SH-SY5Y (cell line): ENCODE measurements at regions not wholly inside any gene's neighbourhood (a gene's known extent, or its start where the extent isn't known, plus 50 kb on each side); places are given as distances from the start of the nearest gene placed in this dataset.

Source experiments
- GATA2 ChIP-seq: IDR thresholded peaks from 2 replicates; pipeline ENCODE4 v1.6.1; 2011; ENCODE audit warnings: mild to moderate bottlenecking, low read depth, low read length
- GATA3 ChIP-seq: IDR thresholded peaks from 2 replicates; pipeline ENCODE4 v1.6.1; 2011; ENCODE audit warnings: low read depth, mild to moderate bottlenecking, low read length, moderate library complexity

GRCh38 chr3:107910713-107911259 is 180.0 kb downstream of the CD47 start:
- no peak for TF ChIP-seq GATA3
- TF ChIP-seq GATA2, result no peak

DNA sequence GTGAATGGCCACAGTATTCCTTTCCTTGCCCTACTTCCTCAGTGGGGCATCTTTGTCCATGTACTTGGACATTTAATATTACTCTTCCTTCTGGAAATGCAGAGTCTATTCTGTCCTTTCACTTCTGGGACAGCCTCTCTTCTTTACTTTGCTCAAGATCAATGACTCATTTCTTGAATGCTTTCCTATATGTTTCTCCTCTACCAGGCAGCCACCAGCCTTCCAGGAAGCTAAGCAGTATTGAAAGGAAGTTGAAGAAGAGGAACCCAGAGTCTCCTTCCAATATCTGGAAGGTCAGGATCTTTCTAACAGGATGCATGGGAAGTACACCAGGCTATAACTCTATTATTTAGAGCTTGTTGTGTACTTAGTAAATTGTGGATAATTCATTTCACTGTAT is 182.8 kb downstream of the CD47 start:
- TF ChIP-seq GATA2 (no peak), GATA3 (no peak)

DNA sequence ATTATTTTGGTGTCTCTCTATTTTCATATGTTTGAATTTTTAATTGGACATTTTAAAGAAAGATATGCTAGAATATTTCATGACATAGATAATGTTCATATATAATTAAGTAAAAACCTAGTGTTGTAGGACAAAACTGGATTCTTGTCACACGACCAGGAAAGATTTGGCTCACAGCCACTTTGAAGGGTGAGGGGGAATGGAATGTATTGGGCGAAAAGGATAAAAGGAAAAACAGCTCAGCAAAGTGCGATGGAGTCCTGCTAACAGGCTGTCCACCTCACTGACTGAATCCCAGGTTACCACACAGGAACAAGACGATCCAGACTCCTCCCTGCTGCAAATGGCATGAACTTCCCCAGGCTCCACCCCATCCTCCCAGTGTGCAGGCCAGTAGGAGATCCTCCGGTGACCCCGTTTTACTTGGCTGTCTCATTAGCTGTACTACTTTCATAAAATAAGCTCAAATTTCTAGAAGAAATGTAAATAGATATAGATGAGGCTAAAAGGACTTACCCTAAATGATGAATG is 186.2 kb downstream of the CD47 start:
- TF ChIP-seq GATA3 (no peak), GATA2 (no peak)

DNA sequence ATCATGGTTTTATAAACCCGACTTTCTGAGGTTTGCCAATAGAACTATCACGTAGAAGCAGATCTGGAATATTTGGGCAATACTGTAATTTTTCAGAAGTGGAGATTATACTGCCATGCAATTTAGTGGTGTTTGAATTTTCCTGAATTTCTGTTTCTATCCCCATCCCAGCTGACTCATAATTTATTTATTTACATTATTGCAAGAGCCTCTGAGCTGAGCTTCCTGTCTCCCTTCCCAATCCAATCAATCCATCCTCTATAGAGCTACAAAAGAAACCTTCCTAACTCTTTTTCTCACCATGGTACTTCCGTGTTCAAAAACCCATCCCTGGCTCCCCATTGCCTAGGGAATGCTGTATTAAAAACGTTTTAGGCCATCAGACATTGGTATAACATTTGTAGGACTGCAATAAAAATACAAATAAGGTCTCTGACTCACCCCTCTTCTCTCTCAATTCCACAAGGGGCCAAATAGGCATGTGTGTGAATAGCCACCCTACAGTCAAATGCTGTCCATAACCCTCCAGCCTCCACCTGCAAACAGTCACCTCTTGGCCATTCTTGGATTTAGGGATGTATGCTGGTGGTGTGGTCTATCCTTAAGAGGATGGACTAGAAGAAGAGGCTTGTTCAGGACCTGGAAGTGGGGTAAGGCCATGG is 190.7 kb downstream of the CD47 start:
- TF ChIP-seq GATA3 (no peak), GATA2 (no peak)

GRCh38 chr3:107897471-107898061 is 193.3 kb downstream of the CD47 start:
- no peak for TF ChIP-seq GATA3
- no peak for TF ChIP-seq GATA2

GRCh38 chr3:107894998-107895397 is 195.8 kb downstream of the CD47 start:
- TF ChIP-seq GATA2 (no peak), GATA3 (no peak)

DNA sequence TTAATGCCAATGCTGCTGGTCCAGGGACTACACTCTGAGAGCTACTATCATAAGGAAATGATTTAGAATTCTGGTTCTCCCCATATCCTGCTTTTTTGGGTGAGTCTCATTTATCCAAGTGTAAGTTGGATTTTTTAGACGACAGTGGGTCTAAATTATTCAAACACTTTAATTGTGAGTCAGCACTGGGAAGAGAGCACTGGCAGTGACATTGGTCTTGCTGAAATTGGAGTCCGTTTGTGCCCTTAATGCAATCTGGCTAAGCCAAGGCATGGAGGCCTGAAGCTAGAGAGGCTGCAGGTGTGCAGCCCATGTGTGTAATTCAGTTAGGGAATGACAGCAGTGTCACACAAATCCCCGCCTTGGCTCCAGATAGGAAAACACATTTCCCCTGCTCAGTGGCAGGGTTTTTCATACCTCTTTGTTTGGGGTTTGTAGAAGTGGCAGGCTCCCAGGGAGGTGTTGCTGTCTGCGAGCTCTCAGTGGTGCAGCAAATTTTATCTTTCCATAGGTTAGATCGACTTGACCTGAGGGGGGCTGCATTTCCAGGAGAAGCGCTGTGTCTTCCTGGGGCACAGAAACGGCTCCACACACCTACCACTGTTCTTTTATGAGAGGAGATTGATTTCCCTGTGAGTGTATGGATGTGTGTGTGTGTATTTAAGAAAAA is 197.7 kb downstream of the CD47 start:
- TF ChIP-seq GATA2 (no peak), GATA3 (no peak)

- no peak for TF ChIP-seq GATA3
- no peak for TF ChIP-seq GATA2
Observed at GRCh38 chr3:107884719-107885460, 205.9 kb downstream of the CD47 start.

- TF ChIP-seq GATA2, result no peak
- TF ChIP-seq GATA3, result no peak
Observed at GRCh38 chr3:107884028-107884427, 206.8 kb downstream of the CD47 start.

- TF ChIP-seq GATA2, result no peak
Observed at GRCh38 chr3:107882881-107883280, 207.9 kb downstream of the CD47 start.

GRCh38 chr3:107882261-107882660 is 208.6 kb downstream of the CD47 start:
- TF ChIP-seq GATA3, result no peak
- TF ChIP-seq GATA2, result no peak

GRCh38 chr3:107881509-107881908 is 209.3 kb downstream of the CD47 start:
- no peak for TF ChIP-seq GATA2
- TF ChIP-seq GATA3, result no peak

DNA sequence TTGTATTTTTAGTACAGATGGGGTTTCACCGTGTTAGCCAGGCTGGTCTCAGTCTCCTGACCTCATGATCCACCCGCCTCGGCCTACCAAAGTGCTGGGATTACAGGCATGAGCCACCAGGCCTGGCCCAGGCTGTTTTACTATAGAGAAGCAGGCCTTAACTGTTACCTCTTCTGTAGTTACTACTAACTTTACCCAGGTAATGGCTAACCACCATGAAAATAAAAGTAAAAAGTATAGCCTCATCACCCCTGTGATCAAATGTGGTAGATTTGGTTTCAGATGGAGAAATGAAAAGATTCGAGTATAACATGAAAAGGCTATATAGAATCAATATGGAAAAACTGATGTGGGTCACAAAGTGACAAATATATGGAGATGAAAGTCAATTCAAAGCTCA is 210.1 kb downstream of the CD47 start:
- TF ChIP-seq GATA3 (no peak), GATA2 (no peak)

DNA sequence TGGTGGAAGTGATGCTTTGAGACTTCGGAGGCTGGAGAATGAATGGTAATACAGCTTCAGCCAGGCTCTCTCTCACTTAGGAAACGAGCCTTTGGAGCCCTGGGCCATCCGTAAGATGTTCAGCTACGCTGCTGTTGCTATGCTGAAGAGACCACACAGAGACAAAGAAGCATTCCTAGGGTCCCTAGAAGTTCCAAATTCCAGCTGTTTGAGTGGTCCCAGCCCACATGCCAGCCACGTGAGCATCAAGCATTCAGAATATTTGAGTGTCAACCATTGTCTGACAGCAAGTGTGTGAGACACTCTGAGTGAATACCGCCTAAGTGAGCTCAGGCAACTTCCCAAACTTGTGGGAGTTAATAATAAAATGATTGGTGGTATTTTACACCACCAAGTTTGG is 212.9 kb downstream of the CD47 start:
- no peak for TF ChIP-seq GATA2
- TF ChIP-seq GATA3, result no peak
